ENCODE measurements at regions not wholly inside any gene's neighbourhood (a gene's known extent, or its start where the extent isn't known, plus 50 kb on each side); places are given as distances from the start of the nearest gene placed in this dataset.

DNA sequence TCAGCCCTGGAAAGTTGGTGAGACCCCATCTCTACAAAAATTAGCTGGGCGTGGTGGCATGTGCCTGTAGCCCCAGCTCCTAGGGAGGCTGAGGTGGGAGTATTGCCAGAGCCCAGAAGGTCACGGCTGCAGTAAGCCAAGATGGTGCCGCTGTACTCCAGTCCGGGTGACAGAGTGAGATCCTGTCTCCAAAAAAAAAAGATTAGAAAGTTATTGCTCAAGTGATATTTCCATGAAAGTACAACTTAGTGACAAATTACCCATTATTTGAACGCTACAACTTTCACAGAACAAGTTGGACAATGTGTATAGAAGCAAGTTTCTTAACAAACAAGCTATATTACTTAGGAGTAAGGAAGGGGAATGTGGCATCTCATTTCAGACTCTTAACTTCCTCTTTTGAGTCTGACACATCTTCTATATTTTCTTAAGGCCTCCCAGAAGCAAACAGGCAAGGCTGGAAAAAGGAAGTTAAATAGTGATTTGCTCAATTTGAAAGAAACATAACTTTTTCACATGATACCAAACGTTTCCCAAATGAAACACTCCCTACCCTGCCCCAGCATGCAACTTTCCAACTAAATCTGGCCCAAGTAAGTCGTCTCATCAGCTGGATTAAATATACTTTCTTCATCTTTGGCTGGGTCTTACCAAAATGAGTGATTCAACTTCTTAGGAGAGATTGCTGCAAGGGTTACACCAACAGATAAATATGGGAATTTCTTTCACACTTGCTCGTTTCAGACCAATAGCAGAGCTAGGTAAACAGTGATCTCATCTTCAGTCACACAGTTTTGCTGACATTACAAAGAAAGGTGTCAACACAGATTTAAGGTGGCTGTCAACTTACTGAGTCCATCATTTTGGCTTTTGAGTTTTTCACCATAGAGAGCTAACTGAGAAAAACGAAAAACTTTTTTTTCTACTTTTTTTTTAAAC lies 66.3 kb upstream of the KLF6 start:
- no peak for DNase-seq (ENCODE audit: low spot score)

DNA sequence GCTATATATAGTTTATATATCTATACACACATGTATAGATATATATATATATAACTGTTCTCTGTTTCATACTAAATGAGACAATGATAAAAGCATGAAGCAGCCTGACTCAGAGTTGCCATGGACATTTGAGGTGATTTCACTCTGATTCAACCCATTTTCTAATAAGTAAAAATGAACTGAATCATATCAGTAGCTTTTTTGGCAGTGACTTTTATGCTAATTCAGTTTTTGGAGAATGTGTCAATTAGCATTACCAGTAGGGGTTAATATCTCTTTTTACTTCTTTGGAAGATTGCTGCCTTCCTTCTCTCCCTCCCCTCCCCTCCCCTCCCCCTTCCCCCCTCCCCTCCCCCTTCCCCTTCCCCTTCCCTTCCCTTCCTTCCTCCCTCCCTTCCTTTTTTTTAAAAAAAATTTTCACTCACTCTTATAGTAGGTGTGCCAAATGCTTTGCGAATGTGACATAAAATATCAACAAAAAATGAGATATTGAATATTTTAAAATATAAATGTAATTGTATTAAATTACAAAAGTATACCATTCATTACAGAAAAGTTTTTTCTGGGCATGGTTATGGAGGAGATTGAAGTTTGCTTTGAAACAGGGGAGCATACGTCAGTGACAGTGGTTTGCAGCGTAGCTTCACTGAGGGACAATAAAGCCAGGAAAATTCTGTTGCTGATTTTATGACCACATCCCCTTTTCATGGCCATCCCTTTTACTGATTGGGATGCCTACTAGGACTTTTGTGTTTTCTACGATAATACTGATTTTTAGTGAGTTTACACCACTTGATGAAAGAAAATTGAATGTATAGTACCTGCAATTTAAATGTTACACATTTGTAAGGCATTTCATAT lies 64.0 kb upstream of the KLF6 start:
- no peak for DNase-seq (ENCODE audit: low spot score)

DNA sequence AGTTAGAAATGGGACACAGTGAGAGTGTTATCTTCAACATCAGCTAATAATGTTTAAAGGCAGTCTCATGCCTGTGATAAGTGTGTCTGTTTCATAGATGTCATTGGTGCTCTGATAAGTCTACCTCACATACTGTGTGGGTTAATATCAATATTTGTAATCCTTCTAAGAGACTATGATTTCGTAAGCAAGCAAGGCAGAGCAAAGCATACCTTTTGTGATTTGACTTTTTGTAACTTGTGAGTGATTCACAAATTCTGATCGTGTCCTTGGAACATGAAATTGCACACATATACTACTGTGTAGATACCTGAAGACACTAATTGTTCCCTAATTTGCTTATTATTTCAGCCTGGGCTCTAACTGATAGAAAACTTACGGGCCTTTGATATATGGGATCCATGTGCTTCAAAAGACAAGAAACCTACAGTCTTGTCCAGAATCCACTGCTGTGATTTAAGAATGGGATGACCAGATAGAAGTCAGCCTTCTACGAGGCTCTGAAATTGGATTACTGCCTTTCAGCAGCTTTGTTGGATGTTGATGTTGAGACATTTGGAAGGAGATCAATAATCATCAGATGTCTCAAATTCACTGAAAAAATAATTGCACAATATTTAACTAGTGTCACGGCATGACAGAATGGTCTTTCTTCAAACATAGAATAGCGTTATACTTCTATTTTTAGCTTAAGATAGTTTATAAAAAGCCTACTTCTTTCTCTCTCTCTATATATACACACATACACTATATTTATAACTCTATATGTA lies 63.2 kb upstream of the KLF6 start:
- no peak for DNase-seq (ENCODE audit: low spot score)

DNA sequence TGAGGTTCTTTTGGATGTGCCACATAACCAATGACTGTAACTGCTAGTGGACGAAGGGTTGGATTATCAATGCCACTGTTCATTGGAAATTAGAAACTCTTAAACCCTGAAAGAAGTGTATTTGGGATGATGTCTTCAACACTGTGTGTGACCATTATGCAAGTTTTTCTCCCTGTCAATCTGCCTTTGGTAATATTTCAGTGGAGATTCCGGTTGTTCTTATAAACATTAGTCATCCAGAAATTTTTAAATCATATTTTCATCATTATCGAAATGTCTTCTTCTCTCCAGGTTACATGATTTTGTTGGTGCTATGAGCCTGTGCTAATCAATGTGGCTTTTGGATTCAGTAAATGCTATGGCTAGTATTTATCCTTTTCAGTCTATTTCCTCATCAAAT lies 61.7 kb upstream of the KLF6 start:
- no peak for DNase-seq (ENCODE audit: low spot score)

DNA sequence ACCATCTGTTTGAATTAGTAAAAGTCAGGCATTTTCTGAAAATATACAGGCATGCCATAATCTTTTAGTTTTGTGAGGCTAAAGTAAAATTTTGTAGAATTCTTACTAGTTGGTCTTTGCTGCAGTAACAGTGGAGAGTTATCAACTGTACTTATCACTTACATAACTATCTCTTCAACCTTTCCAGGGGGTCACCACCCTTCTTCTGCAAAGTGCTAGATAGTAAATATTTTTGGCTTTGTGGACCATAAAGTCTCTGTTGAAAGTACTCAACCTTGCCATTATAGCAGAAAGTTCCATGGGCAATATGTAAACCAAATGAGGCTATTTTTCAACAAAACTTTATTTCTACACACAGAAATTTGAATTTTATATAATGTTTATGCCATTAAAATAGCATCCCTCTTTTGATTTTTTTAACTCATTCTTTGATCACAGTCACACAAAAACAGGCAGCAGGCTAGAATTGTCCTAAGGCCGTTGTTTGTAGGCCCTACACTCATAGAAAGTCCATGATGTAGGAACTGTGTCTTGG lies 59.5 kb upstream of the KLF6 start:
- no peak for DNase-seq (ENCODE audit: low spot score)

DNA sequence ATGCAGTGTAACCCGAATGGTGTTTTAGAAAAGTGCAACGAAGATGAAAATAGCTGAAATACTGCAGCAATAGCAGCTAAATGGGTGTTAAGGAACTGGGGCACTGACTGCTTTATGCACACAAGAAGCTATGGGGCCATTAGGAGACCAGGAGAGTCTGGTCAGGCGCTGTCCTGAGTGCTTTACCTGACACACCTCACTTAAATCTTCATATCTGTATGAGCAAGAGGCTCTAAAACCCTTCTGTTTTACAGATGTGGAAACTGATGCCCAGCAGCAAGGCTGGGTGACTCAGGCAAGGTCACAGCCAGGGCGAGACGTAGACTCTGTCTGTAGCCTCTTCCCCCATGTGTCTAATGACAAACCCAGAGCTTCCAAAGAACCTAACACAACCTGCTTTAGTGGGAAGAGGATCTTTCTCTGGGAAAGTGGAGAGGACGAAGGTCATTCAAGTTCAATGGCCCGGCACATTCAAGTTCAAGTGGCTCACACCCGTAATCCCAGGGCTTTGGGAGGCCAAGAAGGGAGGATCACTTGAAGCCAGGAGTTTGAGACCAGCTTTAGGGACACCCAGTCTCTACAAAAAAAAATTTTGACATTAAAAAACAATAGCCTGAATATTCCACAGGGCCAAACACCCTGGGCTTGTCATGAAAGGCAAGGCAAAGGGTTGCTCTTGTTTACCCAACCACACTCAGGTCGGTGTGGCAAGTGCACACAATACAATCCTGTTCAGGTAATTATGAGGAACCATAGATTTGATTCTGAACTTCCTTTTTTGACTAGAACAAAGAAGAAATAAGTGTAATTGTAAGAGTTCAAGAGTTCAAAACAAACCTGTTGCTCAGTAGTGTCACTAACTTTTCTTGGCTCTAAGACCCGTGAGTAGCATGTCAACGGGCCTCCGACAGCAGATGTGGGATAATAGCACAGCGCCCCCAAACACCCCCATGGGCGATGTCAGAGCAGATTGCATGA lies 53.7 kb upstream of the KLF6 start:
- DNase-seq (ENCODE audit: low spot score) = no peak

DNA sequence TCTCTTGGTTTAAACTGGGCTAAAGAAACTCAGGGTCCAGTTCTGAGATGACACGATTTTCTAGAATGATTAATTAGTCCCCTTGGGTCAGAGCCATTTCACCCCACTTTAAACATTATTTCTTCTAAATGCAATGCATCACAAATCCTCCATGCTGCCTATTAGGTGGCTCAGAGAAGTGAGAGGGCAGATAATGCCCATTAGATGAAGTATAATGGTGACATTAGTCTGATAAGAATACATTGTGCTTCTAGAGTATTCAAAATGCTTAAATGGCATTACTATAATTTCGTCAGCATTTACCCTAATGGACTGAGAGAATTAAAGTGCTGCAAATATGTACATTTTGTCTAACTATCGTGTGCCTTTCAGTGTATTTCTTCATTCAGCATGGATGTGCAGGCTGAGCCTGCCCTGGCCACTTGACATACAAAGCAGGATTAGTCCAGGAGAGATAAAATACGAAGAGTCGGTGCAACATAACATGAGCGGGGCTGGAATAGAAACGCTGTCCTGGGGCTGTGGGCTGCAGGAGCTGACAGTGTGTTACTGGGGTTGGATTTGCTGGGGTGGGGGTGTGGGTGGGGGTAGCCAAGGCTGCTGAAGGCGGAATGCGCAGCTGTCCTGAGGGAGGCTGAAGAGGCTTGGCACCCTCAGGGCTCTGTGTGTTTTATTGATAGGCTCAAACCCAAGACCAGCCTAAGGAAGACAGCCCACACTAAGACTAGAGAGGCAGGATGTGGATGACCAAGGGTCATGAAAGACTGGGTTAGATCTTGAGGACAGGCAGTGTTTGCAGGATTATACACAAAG lies 52.8 kb upstream of the KLF6 start:
- no peak for DNase-seq (ENCODE audit: low spot score)

DNA sequence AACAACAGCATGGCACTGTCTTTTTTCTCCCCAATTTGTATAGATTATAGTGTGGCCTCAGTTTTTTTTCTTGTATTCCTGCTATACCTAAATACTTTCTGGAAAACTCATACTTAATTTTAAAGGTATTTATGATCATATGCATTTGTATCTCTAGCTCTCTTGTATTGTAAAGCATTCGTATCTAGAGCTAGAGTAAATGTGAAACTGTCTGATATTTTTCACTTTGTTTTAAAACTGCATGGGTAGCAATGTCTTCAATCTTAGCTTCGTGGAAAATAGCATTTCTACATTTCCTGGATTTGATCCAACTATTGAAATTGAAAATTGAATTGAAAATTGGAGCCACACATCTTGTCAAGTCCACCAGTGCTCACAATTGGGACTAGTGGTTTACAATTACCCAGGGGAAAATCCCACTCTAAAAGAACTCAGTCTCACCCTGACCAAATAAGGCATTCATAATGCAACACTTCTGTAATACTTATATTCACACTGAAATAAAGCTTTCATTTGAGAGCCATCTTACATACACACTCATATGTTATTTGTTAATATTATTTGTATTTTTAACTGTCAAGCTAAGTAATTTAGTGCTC lies 51.3 kb upstream of the KLF6 start:
- no peak for DNase-seq (ENCODE audit: low spot score)

DNA sequence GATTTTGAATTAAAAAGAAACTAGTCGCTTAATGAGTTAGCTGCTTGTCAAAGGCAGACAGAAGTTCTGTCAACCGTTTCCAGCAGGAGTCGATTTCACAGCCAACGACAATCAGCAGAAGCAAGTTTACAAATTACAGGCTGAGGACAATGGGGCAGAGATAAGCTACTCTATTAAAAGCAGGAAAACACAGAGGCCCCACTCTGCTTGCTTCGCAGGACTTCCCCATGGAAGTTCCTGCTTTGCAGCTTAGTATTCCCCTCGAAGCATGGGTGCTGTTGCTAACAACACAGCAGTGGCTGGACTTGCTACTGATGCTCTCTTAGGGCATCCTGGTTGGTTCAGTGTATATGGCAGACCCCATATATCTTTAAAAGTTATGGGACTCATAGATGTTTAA lies 50.8 kb upstream of the KLF6 start:
- no peak for DNase-seq (ENCODE audit: low spot score)

DNA sequence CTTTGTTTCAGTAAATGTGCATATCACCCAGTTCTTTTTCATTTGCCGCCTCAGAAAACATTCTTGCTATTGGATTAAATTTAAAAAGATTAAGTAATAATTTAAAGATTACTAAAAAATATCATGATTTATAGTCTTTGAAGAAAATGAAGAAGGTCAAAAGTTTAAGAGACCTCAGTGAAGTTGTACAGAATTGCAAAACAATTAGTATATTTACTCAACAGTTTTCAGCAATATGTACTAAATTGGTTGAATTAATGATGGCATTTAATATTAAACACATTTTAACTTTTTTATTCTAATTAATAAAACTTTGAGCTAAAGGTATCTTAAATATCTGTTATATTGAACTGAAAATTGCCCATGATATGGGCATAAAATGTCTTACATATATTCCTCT lies 49.9 kb upstream of the KLF6 start:
- no peak for DNase-seq (ENCODE audit: low spot score)
